OCI-LY1 (cell line): ENCODE measurements at regions not wholly inside any gene's neighbourhood (a gene's known extent, or its start where the extent isn't known, plus 50 kb on each side); places are given as distances from the start of the nearest gene placed in this dataset.

Source experiments
- CTCF ChIP-seq: fragments of 200-600 bp; sonication (generic), shearing (Covaris generic); IDR thresholded peaks from 2 replicates; pipeline ENCODE4 v1.5.1; 2017; ENCODE audit warnings: mild to moderate bottlenecking, antibody characterized with exemption, low read length, moderate library complexity, mixed read lengths
- EZH2 ChIP-seq: fragments of 200-600 bp; sonication (generic), shearing (Covaris generic); IDR thresholded peaks from 2 replicates; pipeline ENCODE4 v1.8.0; 2017; ENCODE audit warnings: borderline replicate concordance, mixed run types, mild to moderate bottlenecking, antibody characterized with exemption, low read length, moderate library complexity, mixed read lengths

DNA sequence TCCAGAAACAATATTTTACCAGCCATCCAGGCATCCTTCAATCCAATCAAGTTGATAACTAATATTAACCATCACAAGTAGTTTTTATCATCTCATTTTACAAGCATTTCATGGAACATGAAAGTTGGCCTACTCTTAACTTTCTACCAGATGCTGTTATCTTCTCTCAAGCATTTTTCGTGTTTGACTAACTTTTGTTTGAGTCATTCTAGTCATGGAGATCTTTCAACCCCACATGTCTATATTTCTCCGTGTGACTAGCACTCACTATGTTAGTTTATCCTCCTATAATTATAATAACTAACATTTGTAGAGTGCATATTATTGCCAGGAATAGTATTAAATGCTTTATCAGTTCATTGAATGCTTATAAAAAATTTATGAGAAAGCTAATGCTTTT lies 307.0 kb upstream of the CWC22 start:
- TF ChIP-seq CTCF (no peak), EZH2 (no peak)
